Ascending aorta (tissue), 2 donors: ENCODE measurements at regions not wholly inside any gene's neighbourhood (a gene's known extent, or its start where the extent isn't known, plus 50 kb on each side); places are given as distances from the start of the nearest gene placed in this dataset.

Experiments used
- DNase-seq, 2 donors: peaks; one replicate each; pipeline ENCODE4 v3.0.0-alpha.2; 2019; ENCODE audit warnings: low spot score in 2 of 2
- H3K27ac ChIP-seq, 2 donors: fragments of 200-600 bp; sonication (generic); one replicate each; pipeline ENCODE4 v1.5.1; 2016 to 2017; ENCODE audit warnings: mild to moderate bottlenecking in 1 of 2
- H3K27me3 ChIP-seq: fragments of 200-600 bp; sonication (generic); one replicate; pipeline ENCODE4 v1.5.1; 2017
- H3K36me3 ChIP-seq, 2 donors: fragments of 200-600 bp; sonication (generic); one replicate each; pipeline ENCODE4 v1.5.1; 2016
- H3K4me1 ChIP-seq, 2 donors: fragments of 200-600 bp; sonication (generic); one replicate each; pipeline ENCODE4 v1.5.1; 2016 to 2017; ENCODE audit warnings: mild to moderate bottlenecking in 1 of 2
- H3K4me3 ChIP-seq, 2 donors: fragments of 200-600 bp; sonication (generic); one replicate each; pipeline ENCODE4 v1.5.1; 2016 to 2017; ENCODE audit warnings: mild to moderate bottlenecking in 1 of 2
- H3K9me3 ChIP-seq, 2 donors: fragments of 200-600 bp; sonication (generic); one replicate each; pipeline ENCODE4 v1.5.1; 2016
- intact Hi-C: fragments of 100-400 bp; cut with DNase I; formaldehyde crosslinking; loops from one replicate; pipeline ENCODE4 v1.15.1; 2023
- TF ChIP-seq, protein P1 (sequence below), 3 experiments: fragments of 200-600 bp in 2 of 3; fragments of 450-650 bp in 1 of 3; sonication (generic) in 2 of 3; IDR thresholded peaks; one replicate each; pipeline ENCODE4 v1.5.1; 2016 to 2019; ENCODE audit warnings: antibody characterized with exemption in 3 of 3, mild to moderate bottlenecking in 1 of 3, moderate library complexity in 1 of 3

DNA sequence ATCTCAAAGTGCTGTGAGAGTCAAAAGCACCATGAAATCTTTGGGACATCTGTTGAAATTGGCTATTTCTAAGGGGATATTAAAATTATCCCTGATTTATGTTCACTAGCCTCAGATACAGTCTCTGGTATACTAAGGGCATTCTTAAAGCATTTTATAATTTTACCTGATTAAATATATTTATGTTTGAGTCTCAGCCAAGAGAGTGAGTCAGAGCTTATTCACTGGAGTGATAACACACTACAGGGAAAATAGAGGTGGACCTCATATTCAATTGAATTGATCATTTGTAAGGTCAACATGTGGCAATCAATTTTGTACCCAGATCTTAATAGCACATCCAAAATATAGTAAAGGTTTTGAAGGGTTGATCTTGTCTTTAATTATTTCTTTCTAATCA lies 733.6 kb downstream of the EPHA3 start:
- Histone ChIP-seq H3K4me1 (no peaks in the 10 kb centered on the region), H3K4me3 (no peak overlapping the region), H3K27ac (no peak overlapping the region), H3K9me3 (peaks cover 0 to 7% of the 10 kb centered on the region in 2 donors), H3K36me3 (no peaks in the 10 kb centered on the region), H3K27me3 (no peaks in the 10 kb centered on the region)
- intact Hi-C loops = no loop called here
- TF ChIP-seq, protein P1, sequence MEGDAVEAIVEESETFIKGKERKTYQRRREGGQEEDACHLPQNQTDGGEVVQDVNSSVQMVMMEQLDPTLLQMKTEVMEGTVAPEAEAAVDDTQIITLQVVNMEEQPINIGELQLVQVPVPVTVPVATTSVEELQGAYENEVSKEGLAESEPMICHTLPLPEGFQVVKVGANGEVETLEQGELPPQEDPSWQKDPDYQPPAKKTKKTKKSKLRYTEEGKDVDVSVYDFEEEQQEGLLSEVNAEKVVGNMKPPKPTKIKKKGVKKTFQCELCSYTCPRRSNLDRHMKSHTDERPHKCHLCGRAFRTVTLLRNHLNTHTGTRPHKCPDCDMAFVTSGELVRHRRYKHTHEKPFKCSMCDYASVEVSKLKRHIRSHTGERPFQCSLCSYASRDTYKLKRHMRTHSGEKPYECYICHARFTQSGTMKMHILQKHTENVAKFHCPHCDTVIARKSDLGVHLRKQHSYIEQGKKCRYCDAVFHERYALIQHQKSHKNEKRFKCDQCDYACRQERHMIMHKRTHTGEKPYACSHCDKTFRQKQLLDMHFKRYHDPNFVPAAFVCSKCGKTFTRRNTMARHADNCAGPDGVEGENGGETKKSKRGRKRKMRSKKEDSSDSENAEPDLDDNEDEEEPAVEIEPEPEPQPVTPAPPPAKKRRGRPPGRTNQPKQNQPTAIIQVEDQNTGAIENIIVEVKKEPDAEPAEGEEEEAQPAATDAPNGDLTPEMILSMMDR (IDR thresholded peaks at IDR 0.05) = no peak
- DNase-seq = no peak

DNA sequence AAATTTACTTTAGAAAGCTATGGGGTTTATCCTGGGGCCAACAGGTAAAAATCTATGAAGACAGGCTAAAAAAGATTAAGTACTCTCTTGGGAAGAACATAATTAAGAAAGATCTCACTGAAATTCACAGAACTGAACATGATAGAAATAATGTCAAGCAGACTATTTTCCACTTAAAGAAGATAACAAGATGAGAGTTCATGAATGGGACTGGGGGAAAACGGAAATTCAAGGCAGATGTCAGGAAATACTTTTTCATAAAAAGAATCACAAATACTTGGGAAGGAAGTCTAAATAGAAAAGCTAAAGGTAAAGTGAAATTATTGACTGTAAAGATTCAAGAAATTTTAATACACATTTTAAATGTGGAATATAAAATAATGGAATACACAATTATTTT lies 737.6 kb downstream of the EPHA3 start:
- no peaks in the 10 kb centered on the region for H3K36me3 ChIP-seq
- DNase-seq = no peak
- H3K4me3 ChIP-seq = no peak overlapping the region
- no peaks in the 10 kb centered on the region for H3K4me1 ChIP-seq
- TF ChIP-seq, protein P1 (IDR thresholded peaks at IDR 0.05) = no peak
- no peaks in the 10 kb centered on the region for H3K9me3 ChIP-seq
- no peaks in the 10 kb centered on the region for H3K27me3 ChIP-seq
- no peak overlapping the region for H3K27ac ChIP-seq
- intact Hi-C loops = no loop called here

DNA sequence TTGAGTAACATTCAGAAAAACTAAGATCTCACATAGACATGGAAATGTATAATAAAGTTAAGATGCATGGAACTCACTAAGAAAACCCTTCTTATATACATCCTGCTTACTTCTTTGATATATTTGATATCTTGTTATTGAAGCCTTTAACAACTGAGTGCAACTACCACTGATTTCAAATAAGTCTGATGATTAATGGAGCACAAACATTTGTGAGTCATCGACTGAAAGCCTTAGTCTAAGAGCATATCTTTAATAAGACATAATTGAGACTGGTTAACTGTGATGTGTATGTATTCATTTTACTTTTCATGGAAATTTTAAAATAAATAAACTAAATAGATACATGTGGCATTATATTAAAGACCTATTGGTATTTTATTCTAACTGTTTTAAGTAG lies 740.5 kb downstream of the EPHA3 start:
- Histone ChIP-seq H3K4me1 (no peaks in the 10 kb centered on the region), H3K27me3 (no peaks in the 10 kb centered on the region), H3K36me3 (no peaks in the 10 kb centered on the region), H3K4me3 (no peak overlapping the region), H3K27ac (no peak overlapping the region), H3K9me3 (no peaks in the 10 kb centered on the region)
- DNase-seq = no peak
- TF ChIP-seq, protein P1 (IDR thresholded peaks at IDR 0.05) = no peak
- intact Hi-C loops = no loop called here

DNA sequence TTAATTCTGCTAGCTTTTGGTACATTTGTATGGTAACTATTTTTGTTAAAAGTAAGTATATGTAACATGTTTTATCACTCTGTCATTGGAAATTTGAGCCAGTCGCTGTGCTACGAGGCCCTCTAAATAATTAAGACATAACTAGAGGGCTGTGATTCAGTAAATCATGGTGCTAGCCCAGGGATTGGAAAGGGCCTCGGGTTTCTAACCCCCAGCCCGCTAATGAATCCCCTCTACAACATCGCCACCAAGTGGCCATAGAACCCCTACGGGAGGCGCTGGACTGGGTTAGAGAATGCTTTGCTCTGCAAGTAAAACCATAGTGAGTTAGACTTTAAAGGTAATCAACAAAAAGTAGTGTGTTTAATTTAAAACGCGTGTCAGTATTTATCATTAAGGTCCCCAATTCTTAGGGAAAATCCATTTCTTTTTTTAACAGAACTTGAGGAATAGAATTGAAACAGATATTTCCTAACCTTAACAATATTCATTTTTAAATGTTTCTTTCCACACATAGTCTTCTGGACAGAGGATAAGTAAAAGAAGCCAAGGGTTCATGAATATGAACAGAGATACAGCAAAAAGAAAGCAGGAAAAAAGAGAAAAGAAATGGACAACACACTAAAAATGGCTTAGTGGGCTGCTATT lies 744.7 kb downstream of the EPHA3 start:
- Histone ChIP-seq H3K27me3 (no peaks in the 10 kb centered on the region), H3K4me1 (no peaks in the 10 kb centered on the region), H3K27ac (no peak overlapping the region), H3K4me3 (no peak overlapping the region), H3K9me3 (no peaks in the 10 kb centered on the region), H3K36me3 (no peaks in the 10 kb centered on the region)
- TF ChIP-seq, protein P1 (IDR thresholded peaks at IDR 0.05) = peak in 2 of 3 experiments; percentile 23 to 44
- DNase-seq = no peak
- intact Hi-C loops = no loop called here

DNA sequence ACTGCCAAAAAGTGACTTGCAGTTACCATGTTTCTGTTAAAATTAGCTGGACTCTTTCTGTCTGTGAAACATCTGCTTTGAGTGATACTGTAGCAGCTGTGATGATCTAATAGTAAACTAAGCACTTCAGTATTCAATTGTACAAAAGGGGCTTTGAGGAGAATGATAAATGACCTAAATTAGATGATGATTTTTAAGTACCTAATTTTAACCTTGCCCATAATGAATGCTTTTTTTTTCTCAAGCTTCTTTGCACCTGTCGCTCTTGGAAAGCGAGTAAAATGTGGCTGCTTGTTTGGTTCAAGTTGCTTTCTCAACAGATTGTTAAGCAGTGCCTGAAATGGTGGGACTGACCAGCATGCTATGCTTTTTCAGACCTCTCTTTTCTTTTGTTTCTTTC lies 752.3 kb downstream of the EPHA3 start:
- TF ChIP-seq, protein P1 (IDR thresholded peaks at IDR 0.05) = no peak
- no peaks in the 10 kb centered on the region for H3K36me3 ChIP-seq
- no peak overlapping the region for H3K27ac ChIP-seq
- H3K9me3 ChIP-seq = no peaks in the 10 kb centered on the region
- intact Hi-C loops = no loop called here
- H3K4me1 ChIP-seq = no peaks in the 10 kb centered on the region
- DNase-seq = no peak
- no peaks in the 10 kb centered on the region for H3K27me3 ChIP-seq
- no peak overlapping the region for H3K4me3 ChIP-seq

DNA sequence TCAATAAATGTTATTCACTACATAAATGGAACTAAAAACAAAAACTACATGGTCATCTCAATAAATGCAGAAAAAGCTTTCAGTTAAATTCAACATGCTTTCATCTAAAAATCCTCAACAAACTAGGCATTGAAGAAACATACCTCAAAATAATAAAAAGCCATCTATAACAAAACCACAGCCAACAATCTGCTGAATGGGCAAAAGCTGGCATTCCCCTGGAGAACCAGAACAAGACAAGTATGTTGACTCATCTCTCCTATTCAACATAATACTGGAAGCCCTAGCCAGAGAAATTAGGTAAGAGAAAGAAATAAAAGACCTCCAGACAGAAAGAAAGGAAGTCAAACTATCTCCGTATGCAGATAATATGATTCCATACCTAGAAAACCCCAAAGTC lies 759.9 kb downstream of the EPHA3 start:
- no peaks in the 10 kb centered on the region for H3K36me3 ChIP-seq
- DNase-seq = no peak
- H3K4me1 ChIP-seq = no peaks in the 10 kb centered on the region
- intact Hi-C loops = no loop called here
- H3K4me3 ChIP-seq = no peak overlapping the region
- TF ChIP-seq, protein P1 (IDR thresholded peaks at IDR 0.05) = no peak
- no peaks in the 10 kb centered on the region for H3K27me3 ChIP-seq
- H3K9me3 ChIP-seq = no peaks in the 10 kb centered on the region
- H3K27ac ChIP-seq = no peak overlapping the region
